H1 (cell line): ENCODE measurements at regions not wholly inside any gene's neighbourhood (a gene's known extent, or its start where the extent isn't known, plus 50 kb on each side); places are given as distances from the start of the nearest gene placed in this dataset.

Experiments
- CTCF ChIP-seq, 3 experiments: IDR thresholded peaks; 1 replicate in 2 of 3; 2 replicates in 1 of 3; pipeline versions ENCODE4 v1.5.1 to v1.6.1; 2011; ENCODE audit warnings: low read length in 3 of 3, mild to moderate bottlenecking in 3 of 3, inconsistent platforms in 2 of 3, low read depth in 1 of 3, moderate library complexity in 1 of 3; ENCODE audit not compliant: insufficient read depth in 1 of 3; ENCODE audit errors: control extremely low read depth in 1 of 3
- POLR2AphosphoS5 ChIP-seq: IDR thresholded peaks from 2 replicates; pipeline ENCODE4 v1.6.1; 2011; ENCODE audit warnings: low read depth, low read length
- SIN3A ChIP-seq, 2 experiments: IDR thresholded peaks in 1 of 2; conservative IDR thresholded peaks in 1 of 2; 2 replicates each; pipeline ENCODE4 v1.6.1; 2011 to 2012; ENCODE audit warnings: low read length in 2 of 2, improper control_type of control experiment in 1 of 2, low read depth in 1 of 2, mild to moderate bottlenecking in 1 of 2
- TCF12 ChIP-seq: IDR thresholded peaks from 2 replicates; pipeline ENCODE4 v1.6.1; 2011; ENCODE audit warnings: low read depth, mild to moderate bottlenecking, low read length
- TEAD4 ChIP-seq: IDR thresholded peaks from 2 replicates; pipeline ENCODE4 v1.6.1; 2012; ENCODE audit warnings: low read depth, low read length, inconsistent platforms, mixed read lengths

GRCh38 chr9:25366906-25367305 lies 311.3 kb downstream of the TUSC1 start:
- no peak for TF ChIP-seq TEAD4
- TF ChIP-seq CTCF (IDR thresholded peaks at IDR 0.05; ENCODE audit: control extremely low read depth in 1 of 3, insufficient read depth in 1 of 3, low read depth in 1 of 3, low read length in 3 of 3): no peak
- no peak for TF ChIP-seq TCF12
- TF ChIP-seq POLR2AphosphoS5: no peak
- no peak for TF ChIP-seq SIN3A (conservative IDR thresholded peaks at IDR 0.05 in 1 of 2, IDR thresholded peaks at IDR 0.05 in 1 of 2; ENCODE audit: low read depth in 1 of 2, low read length in 2 of 2)
